Neuronal stem cell (in vitro differentiated cells): ENCODE measurements at regions not wholly inside any gene's neighbourhood (a gene's known extent, or its start where the extent isn't known, plus 50 kb on each side); places are given as distances from the start of the nearest gene placed in this dataset.
A peak's percentile ranks its signal among the peaks of the same experiment; 100 is the strongest.

Experiments used
- DNase-seq: peaks from one replicate; pipeline ENCODE4 v3.0.0-alpha.2; 2013; ENCODE audit warnings: low spot score
- H2AFZ ChIP-seq: one replicate; pipeline ENCODE4 v1.6.1; 2013; ENCODE audit warnings: mild to moderate bottlenecking, low read length, inconsistent platforms
- H2AK5ac ChIP-seq: 2 replicates; pipeline ENCODE4 v1.6.1; 2013; ENCODE audit warnings: low read depth, mild to moderate bottlenecking, inconsistent platforms, low read length, moderate library complexity, mixed read lengths
- H2BK120ac ChIP-seq: 2 replicates; pipeline ENCODE4 v1.6.1; 2013; ENCODE audit warnings: low read depth, mild to moderate bottlenecking, inconsistent platforms, low read length, moderate library complexity, mixed read lengths
- H2BK12ac ChIP-seq: one replicate; pipeline ENCODE4 v1.6.1; 2013; ENCODE audit warnings: low read length, inconsistent platforms
- H2BK15ac ChIP-seq: 2 replicates; pipeline ENCODE4 v1.6.1; 2013; ENCODE audit warnings: mild to moderate bottlenecking, low read length, inconsistent platforms, mixed read lengths
- H2BK5ac ChIP-seq: one replicate; pipeline ENCODE4 v1.6.1; 2013; ENCODE audit warnings: inconsistent platforms, mild to moderate bottlenecking, low read length, moderate library complexity
- H3K14ac ChIP-seq: one replicate; pipeline ENCODE4 v1.6.1; 2013; ENCODE audit warnings: low read length, inconsistent platforms
- H3K18ac ChIP-seq: 2 replicates; pipeline ENCODE4 v1.6.1; 2013; ENCODE audit warnings: low read length, inconsistent platforms
- H3K23ac ChIP-seq: 2 replicates; pipeline ENCODE4 v1.6.1; 2013; ENCODE audit warnings: low read depth, mild to moderate bottlenecking, mixed read lengths, low read length, inconsistent platforms; ENCODE audit not compliant: poor library complexity
- H3K27ac ChIP-seq: replicated peaks from 3 replicates; pipeline ENCODE4 v1.5.1; 2013; ENCODE audit warnings: low read length, inconsistent platforms
- H3K27me3 ChIP-seq, 3 experiments: 2 replicates each; pipeline ENCODE4 v1.6.1; 2013; ENCODE audit warnings: low read length in 3 of 3, mild to moderate bottlenecking in 2 of 3, inconsistent platforms in 1 of 3, low read depth in 1 of 3, mixed read lengths in 1 of 3, moderate library complexity in 1 of 3; ENCODE audit not compliant: control insufficient read depth in 3 of 3, insufficient read depth in 3 of 3
- H3K36me3 ChIP-seq, 2 donors: replicated peaks in 1 of 2; 2 replicates each; pipeline ENCODE4 v1.6.1; 2013; ENCODE audit warnings: low read length in 2 of 2; ENCODE audit not compliant: control insufficient read depth in 2 of 2, insufficient read depth in 2 of 2
- H3K4ac ChIP-seq: 2 replicates; pipeline ENCODE4 v1.6.1; 2013; ENCODE audit warnings: inconsistent platforms, mild to moderate bottlenecking, low read length, moderate library complexity
- H3K4me1 ChIP-seq, 2 donors: 1 replicate in 1 of 2; 2 replicates in 1 of 2; pipeline ENCODE4 v1.6.1; 2013; ENCODE audit warnings: low read length in 2 of 2, low read depth in 1 of 2; ENCODE audit not compliant: control insufficient read depth in 2 of 2, insufficient read depth in 1 of 2
- H3K4me2 ChIP-seq: one replicate; pipeline ENCODE4 v1.6.1; 2013; ENCODE audit warnings: mild to moderate bottlenecking, low read length, inconsistent platforms; ENCODE audit not compliant: insufficient read depth, poor library complexity, severe bottlenecking
- H3K4me3 ChIP-seq, 2 donors: 2 replicates each; pipeline ENCODE4 v1.5.1; 2013; ENCODE audit warnings: low read length in 2 of 2, mild to moderate bottlenecking in 2 of 2, inconsistent platforms in 1 of 2, moderate library complexity in 1 of 2
- H3K79me1 ChIP-seq: one replicate; pipeline ENCODE4 v1.6.1; 2013; ENCODE audit warnings: low read depth, mild to moderate bottlenecking, inconsistent platforms, low read length, moderate library complexity
- H3K9ac ChIP-seq: one replicate; pipeline ENCODE4 v1.6.1; 2013; ENCODE audit warnings: mild to moderate bottlenecking, low read depth, low read length, inconsistent platforms; ENCODE audit not compliant: poor library complexity
- H3K9me3 ChIP-seq, 2 donors: replicated peaks in 1 of 2; 2 replicates each; pipeline versions ENCODE3 to v1.6.1; 2013; ENCODE audit warnings: low read length in 2 of 2, mild to moderate bottlenecking in 2 of 2, inconsistent platforms in 1 of 2, low read depth in 1 of 2, mixed read lengths in 1 of 2, moderate library complexity in 1 of 2; ENCODE audit not compliant: control insufficient read depth in 2 of 2, insufficient read depth in 1 of 2
- H4K8ac ChIP-seq: one replicate; pipeline ENCODE4 v1.6.1; 2013; ENCODE audit warnings: low read depth, mild to moderate bottlenecking, inconsistent platforms, low read length, moderate library complexity
- H4K91ac ChIP-seq: one replicate; pipeline ENCODE4 v1.6.1; 2013; ENCODE audit warnings: low read length, low read depth, mild to moderate bottlenecking, inconsistent platforms; ENCODE audit not compliant: poor library complexity
- WGBS, 2 donors: extraction: QIAGEN DNeasy Blood & Tissue Kit; methylation state at CpG; one replicate each; pipeline ENCODE4 v1.1.7; 2013; ENCODE audit warnings: missing lambda C conversion rate in 2 of 2, mixed read lengths in 1 of 2; ENCODE audit not compliant: insufficient read length in 2 of 2, insufficient replicate concordance in 1 of 2; ENCODE audit errors: extremely low coverage in 2 of 2; 5-methylcytosine and 5-hydroxymethylcytosine counted together

DNA sequence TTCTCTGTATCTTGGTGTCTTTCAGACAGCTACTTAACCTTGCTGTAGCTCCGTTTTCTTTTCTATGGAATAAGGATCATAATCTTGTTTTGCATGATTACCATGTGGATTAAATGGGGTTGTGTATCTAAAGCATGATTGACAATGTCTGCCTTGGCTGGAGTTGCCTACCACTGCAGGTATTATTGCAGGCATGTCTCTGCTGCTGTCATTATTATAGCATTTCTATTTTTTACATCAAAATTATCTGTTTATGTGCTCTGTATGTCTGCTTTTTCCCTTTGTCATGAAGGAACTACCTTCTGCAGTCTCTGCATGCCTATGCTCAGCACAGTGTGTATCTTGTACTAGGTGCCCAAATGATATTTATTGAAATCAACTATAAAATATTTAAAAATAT is 95.9 kb upstream of the TAPT1 start:
- Histone ChIP-seq H3K4me1 (no peaks in the 10 kb centered on the region), H3K4me3 (no peak overlapping the region), H3K18ac (no peak overlapping the region), H3K4me2 (no peak overlapping the region), H2AK5ac (no peak overlapping the region), H3K23ac (no peak overlapping the region), H3K79me1 (no peaks in the 10 kb centered on the region), H2BK12ac (no peak overlapping the region), H3K27me3 (no peaks in the 10 kb centered on the region), H4K8ac (no peak overlapping the region), H3K14ac (no peak overlapping the region), H3K9me3 (no peaks in the 10 kb centered on the region), H3K9ac (no peak overlapping the region), H2BK15ac (no peak overlapping the region), H3K27ac (no peak overlapping the region), H2BK120ac (no peak overlapping the region), H4K91ac (no peak overlapping the region), H2BK5ac (no peak overlapping the region), H3K4ac (no peak overlapping the region), H3K36me3 (no peaks in the 10 kb centered on the region), H2AFZ (no peak overlapping the region)
- no peak for DNase-seq
- WGBS, 2 donors, result no CpG with 5 or more reads among the region's 1 CpG

DNA sequence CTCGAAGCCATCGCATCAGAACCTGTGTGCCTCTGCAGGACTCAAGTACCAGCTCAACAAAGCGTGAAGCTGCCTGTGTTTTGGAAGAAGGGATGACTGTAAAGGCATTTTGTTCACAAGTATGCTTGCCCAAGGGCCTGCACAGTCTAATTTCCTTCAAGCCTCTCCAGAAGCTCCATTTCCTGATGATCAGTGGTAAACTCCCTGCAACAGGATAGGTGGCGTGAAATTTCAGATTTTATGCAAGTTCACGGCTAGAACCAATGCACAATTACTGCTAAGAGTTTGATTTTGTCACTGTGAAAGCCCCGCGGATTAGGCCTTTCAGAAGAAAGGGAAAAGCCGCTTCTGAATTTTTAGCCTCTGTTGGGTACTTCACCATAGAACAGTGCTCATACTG is 89.2 kb upstream of the TAPT1 start:
- no peak overlapping the region for H3K9ac ChIP-seq
- H3K14ac ChIP-seq, result no peak overlapping the region
- no peak overlapping the region for H3K4me2 ChIP-seq
- H3K9me3 ChIP-seq, result no peaks in the 10 kb centered on the region
- no peak overlapping the region for H3K18ac ChIP-seq
- H3K4me3 ChIP-seq, result no peak overlapping the region
- WGBS, 2 donors, result no CpG with 5 or more reads among the region's 8 CpGs
- H3K27me3 ChIP-seq, result no peaks in the 10 kb centered on the region
- H3K36me3 ChIP-seq, result no peaks in the 10 kb centered on the region
- no peak for DNase-seq
- no peak overlapping the region for H2BK120ac ChIP-seq
- H3K4ac ChIP-seq, result no peak overlapping the region
- no peak overlapping the region for H3K27ac ChIP-seq
- H2AK5ac ChIP-seq, result no peak overlapping the region
- H2BK15ac ChIP-seq, result no peak overlapping the region
- H2AFZ ChIP-seq, result no peak overlapping the region
- no peak overlapping the region for H2BK5ac ChIP-seq
- no peak overlapping the region for H2BK12ac ChIP-seq
- H3K79me1 ChIP-seq, result no peaks in the 10 kb centered on the region
- H4K8ac ChIP-seq, result no peak overlapping the region
- no peaks in the 10 kb centered on the region for H3K4me1 ChIP-seq
- H3K23ac ChIP-seq, result no peak overlapping the region
- H4K91ac ChIP-seq, result no peak overlapping the region

- DNase-seq, result no peak
- no peak overlapping the region for H3K4me2 ChIP-seq
- no peak overlapping the region for H3K9ac ChIP-seq
- no peak overlapping the region for H3K4ac ChIP-seq
- no peak overlapping the region for H3K23ac ChIP-seq
- H3K9me3 ChIP-seq, result no peaks in the 10 kb centered on the region
- no peaks in the 10 kb centered on the region for H3K79me1 ChIP-seq
- no peak overlapping the region for H3K27ac ChIP-seq
- no peaks in the 10 kb centered on the region for H3K36me3 ChIP-seq
- no peak overlapping the region for H4K8ac ChIP-seq
- no peak overlapping the region for H2BK12ac ChIP-seq
- no peak overlapping the region for H2BK120ac ChIP-seq
- H3K14ac ChIP-seq, result no peak overlapping the region
- H2BK5ac ChIP-seq, result no peak overlapping the region
- no peak overlapping the region for H3K4me3 ChIP-seq
- no peak overlapping the region for H2AK5ac ChIP-seq
- no peak overlapping the region for H2AFZ ChIP-seq
- no peak overlapping the region for H3K18ac ChIP-seq
- H3K27me3 ChIP-seq, result no peaks in the 10 kb centered on the region
- WGBS, 2 donors, result no CpG with 5 or more reads among the region's 3 CpGs
- no peak overlapping the region for H2BK15ac ChIP-seq
- no peaks in the 10 kb centered on the region for H3K4me1 ChIP-seq
- H4K91ac ChIP-seq, result no peak overlapping the region
These were observed 84.3 kb upstream of the TAPT1 start for GRCh38 chr4:16310606-16311005.

GRCh38 chr4:16302648-16303047 is 76.4 kb upstream of the TAPT1 start:
- Histone ChIP-seq H3K14ac (no peak overlapping the region), H3K27ac (no peak overlapping the region), H3K36me3 (no peaks in the 10 kb centered on the region), H3K4me1 (no peaks in the 10 kb centered on the region), H4K8ac (no peak overlapping the region), H3K4me2 (no peak overlapping the region), H3K23ac (no peak overlapping the region), H2BK15ac (no peak overlapping the region), H2BK120ac (no peak overlapping the region), H3K9me3 (no peaks in the 10 kb centered on the region), H2AFZ (no peak overlapping the region), H2AK5ac (no peak overlapping the region), H3K4ac (no peak overlapping the region), H2BK5ac (no peak overlapping the region), H2BK12ac (no peak overlapping the region), H4K91ac (no peak overlapping the region), H3K9ac (peak overlapping the region; percentile 57), H3K27me3 (no peaks in the 10 kb centered on the region), H3K18ac (no peak overlapping the region), H3K79me1 (no peaks in the 10 kb centered on the region), H3K4me3 (no peak overlapping the region)
- no peak for DNase-seq
- no CpG with 5 or more reads among the region's 3 CpGs for WGBS, 2 donors
